Neural cell (in vitro differentiated cells): ENCODE measurements at regions not wholly inside any gene's neighbourhood (a gene's known extent, or its start where the extent isn't known, plus 50 kb on each side); places are given as distances from the start of the nearest gene placed in this dataset.

ENCODE experiments used
- EP300 ChIP-seq: fragments of 450-650 bp; conservative IDR thresholded peaks from 2 replicates; pipeline ENCODE4 v1.6.1; 2014; ENCODE audit warnings: antibody characterized with exemption, mild to moderate bottlenecking, moderate library complexity; ENCODE audit not compliant: poor library complexity, severe bottlenecking
- TF ChIP-seq, protein P1 (sequence below): fragments of 450-650 bp; IDR thresholded peaks from 2 replicates; pipeline ENCODE4 v1.5.1; 2014; ENCODE audit warnings: antibody characterized with exemption, mild to moderate bottlenecking, moderate library complexity; ENCODE audit not compliant: poor library complexity, severe bottlenecking
- TF ChIP-seq, protein P2 (sequence below): IDR thresholded peaks from 2 replicates; pipeline ENCODE4 v1.6.1; 2012; ENCODE audit warnings: borderline replicate concordance

DNA sequence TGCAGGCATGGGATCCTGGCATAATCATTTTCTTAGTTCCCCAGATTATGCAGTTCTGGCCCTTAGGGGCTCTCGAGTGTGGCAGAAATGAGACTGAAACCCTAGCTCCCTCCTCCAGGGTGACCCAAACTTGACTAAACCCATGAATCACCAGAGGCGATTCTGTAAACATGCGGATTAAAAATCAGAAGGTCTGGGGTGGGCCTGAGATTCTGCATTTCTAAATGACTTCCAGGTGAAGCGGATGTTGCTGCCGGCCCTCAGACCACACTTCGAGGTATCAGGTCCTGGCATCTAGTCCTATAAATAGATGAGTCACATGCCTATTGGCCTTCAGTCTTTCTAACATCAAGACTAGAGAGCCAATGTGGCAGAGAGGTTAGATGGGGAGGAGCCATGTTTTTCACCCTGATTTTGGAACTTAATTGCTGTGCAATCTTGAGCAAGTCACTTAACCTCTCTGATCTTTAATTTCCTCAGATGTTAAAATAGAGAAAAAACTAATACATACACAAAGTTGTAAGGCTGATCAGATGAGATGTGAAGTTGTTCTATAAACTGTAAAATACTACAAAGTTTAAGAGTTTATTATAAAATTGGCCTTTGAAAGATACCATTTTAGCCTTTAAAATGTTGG lies 431.2 kb downstream of the FOXO1 start:
- TF ChIP-seq, protein P1, sequence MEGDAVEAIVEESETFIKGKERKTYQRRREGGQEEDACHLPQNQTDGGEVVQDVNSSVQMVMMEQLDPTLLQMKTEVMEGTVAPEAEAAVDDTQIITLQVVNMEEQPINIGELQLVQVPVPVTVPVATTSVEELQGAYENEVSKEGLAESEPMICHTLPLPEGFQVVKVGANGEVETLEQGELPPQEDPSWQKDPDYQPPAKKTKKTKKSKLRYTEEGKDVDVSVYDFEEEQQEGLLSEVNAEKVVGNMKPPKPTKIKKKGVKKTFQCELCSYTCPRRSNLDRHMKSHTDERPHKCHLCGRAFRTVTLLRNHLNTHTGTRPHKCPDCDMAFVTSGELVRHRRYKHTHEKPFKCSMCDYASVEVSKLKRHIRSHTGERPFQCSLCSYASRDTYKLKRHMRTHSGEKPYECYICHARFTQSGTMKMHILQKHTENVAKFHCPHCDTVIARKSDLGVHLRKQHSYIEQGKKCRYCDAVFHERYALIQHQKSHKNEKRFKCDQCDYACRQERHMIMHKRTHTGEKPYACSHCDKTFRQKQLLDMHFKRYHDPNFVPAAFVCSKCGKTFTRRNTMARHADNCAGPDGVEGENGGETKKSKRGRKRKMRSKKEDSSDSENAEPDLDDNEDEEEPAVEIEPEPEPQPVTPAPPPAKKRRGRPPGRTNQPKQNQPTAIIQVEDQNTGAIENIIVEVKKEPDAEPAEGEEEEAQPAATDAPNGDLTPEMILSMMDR = no peak
- TF ChIP-seq, protein P2, sequence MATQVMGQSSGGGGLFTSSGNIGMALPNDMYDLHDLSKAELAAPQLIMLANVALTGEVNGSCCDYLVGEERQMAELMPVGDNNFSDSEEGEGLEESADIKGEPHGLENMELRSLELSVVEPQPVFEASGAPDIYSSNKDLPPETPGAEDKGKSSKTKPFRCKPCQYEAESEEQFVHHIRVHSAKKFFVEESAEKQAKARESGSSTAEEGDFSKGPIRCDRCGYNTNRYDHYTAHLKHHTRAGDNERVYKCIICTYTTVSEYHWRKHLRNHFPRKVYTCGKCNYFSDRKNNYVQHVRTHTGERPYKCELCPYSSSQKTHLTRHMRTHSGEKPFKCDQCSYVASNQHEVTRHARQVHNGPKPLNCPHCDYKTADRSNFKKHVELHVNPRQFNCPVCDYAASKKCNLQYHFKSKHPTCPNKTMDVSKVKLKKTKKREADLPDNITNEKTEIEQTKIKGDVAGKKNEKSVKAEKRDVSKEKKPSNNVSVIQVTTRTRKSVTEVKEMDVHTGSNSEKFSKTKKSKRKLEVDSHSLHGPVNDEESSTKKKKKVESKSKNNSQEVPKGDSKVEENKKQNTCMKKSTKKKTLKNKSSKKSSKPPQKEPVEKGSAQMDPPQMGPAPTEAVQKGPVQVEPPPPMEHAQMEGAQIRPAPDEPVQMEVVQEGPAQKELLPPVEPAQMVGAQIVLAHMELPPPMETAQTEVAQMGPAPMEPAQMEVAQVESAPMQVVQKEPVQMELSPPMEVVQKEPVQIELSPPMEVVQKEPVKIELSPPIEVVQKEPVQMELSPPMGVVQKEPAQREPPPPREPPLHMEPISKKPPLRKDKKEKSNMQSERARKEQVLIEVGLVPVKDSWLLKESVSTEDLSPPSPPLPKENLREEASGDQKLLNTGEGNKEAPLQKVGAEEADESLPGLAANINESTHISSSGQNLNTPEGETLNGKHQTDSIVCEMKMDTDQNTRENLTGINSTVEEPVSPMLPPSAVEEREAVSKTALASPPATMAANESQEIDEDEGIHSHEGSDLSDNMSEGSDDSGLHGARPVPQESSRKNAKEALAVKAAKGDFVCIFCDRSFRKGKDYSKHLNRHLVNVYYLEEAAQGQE = no peak
- TF ChIP-seq EP300 = no peak
